Activated CD8-positive, alpha-beta memory T cell treated with anti-CD3 and anti-CD28 coated beads, Interleukin-2, amount 10 ng/mL, durations not matched to agents 7 days and 5 days (primary cell): ENCODE measurements at regions not wholly inside any gene's neighbourhood (a gene's known extent, or its start where the extent isn't known, plus 50 kb on each side); places are given as distances from the start of the nearest gene placed in this dataset.

Experiments used
- ATAC-seq: fragments of 150-1000 bp; cut with Tn5 transposase; one replicate; pipeline ENCODE4 v1.10.0; 2021; ENCODE audit warnings: moderate library complexity
- CTCF ChIA-PET: fragments of 350-600 bp; sonication (Branson Sonifier 250); formaldehyde crosslinking; loops from one replicate; lab custom pipeline; 2021; ENCODE audit warnings: antibody characterized with exemption; lab: Charles Lee
- DNase-seq: peaks from one replicate; pipeline ENCODE4 v3.0.0-alpha.2; 2020
- H3K27ac Mint-ChIP-seq: one replicate; pipeline ENCODE4 v1.8.0; 2021; ENCODE audit warnings: mild to moderate bottlenecking, mixed read lengths
- H3K27me3 Mint-ChIP-seq: one replicate; pipeline ENCODE4 v1.8.0; 2021; ENCODE audit warnings: mixed read lengths
- H3K36me3 Mint-ChIP-seq: one replicate; pipeline ENCODE4 v1.8.0; 2021; ENCODE audit warnings: mild to moderate bottlenecking, mixed read lengths
- H3K4me1 Mint-ChIP-seq: one replicate; pipeline ENCODE4 v1.8.0; 2021; ENCODE audit warnings: mixed read lengths
- H3K4me3 Mint-ChIP-seq: one replicate; pipeline ENCODE4 v1.8.0; 2021; ENCODE audit warnings: mild to moderate bottlenecking, moderate library complexity, mixed read lengths
- H3K9me3 Mint-ChIP-seq: one replicate; pipeline ENCODE4 v1.8.0; 2022; ENCODE audit warnings: low read depth, mixed read lengths

GRCh38 chr5:143660625-143661024, 151.3 kb upstream of the HMHB1 start:
- no peaks in the 10 kb centered on the region for H3K36me3 Mint-ChIP-seq
- no peak overlapping the region for H3K4me3 Mint-ChIP-seq

DNA sequence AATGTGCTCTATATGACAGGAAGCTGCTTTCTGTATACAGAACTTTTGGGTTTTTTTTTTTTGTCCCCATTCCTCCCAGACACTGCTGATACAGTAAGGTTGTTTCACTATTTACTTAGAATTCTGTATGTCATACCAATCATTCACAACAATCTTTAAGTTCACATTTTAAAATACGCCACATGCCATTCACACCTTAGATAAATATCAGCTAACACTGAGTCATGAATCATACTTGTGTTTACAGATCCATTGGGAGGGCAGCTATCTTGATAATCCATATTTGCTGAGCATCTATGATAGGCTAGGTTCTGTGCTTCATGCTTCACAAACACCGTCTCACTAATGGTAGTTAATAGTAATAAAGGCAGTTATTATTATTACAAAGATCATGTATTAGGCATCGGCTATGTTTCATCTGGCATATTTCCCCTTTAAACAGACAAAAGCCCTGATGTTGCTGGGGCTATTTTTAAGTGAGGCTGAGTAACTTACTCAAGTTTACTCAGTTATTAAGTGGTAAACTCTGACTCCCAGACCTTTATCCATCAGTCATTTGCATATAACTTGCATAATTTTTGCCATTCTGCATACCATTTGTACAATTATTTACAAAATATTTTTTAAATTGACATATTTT, 152.2 kb upstream of the HMHB1 start:
- ATAC-seq (no peak), DNase-seq (no peak)
- H3K27me3 Mint-ChIP-seq: no peaks in the 10 kb centered on the region
- H3K36me3 Mint-ChIP-seq: no peaks in the 10 kb centered on the region
- no peaks in the 10 kb centered on the region for H3K9me3 Mint-ChIP-seq
- no peaks in the 10 kb centered on the region for H3K4me1 Mint-ChIP-seq
- CTCF ChIA-PET: no interaction called here
- no peak overlapping the region for H3K27ac Mint-ChIP-seq
- H3K4me3 Mint-ChIP-seq: no peak overlapping the region

More at GRCh38 chr5:143660625-143661024, 151.3 kb upstream of the HMHB1 start:
- CTCF ChIA-PET: interaction anchor here (1.2 kb wide), 1 partner anchor 23 kb away, joined by 3 read pairs; no protein-coding TSS in a partner anchor
- no peaks in the 10 kb centered on the region for H3K9me3 Mint-ChIP-seq
- DNase-seq (no peak), ATAC-seq (no peak)
- no peaks in the 10 kb centered on the region for H3K27me3 Mint-ChIP-seq
- no peaks in the 10 kb centered on the region for H3K4me1 Mint-ChIP-seq
- no peak overlapping the region for H3K27ac Mint-ChIP-seq

GRCh38 chr5:143658956-143659355, 153.0 kb upstream of the HMHB1 start:
- DNase-seq (no peak), ATAC-seq (no peak)
- H3K27me3 Mint-ChIP-seq: no peaks in the 10 kb centered on the region
- no peak overlapping the region for H3K4me3 Mint-ChIP-seq
- CTCF ChIA-PET: no interaction called here
- H3K4me1 Mint-ChIP-seq: no peaks in the 10 kb centered on the region
- H3K36me3 Mint-ChIP-seq: no peaks in the 10 kb centered on the region
- H3K9me3 Mint-ChIP-seq: no peaks in the 10 kb centered on the region
- H3K27ac Mint-ChIP-seq: no peak overlapping the region

DNA sequence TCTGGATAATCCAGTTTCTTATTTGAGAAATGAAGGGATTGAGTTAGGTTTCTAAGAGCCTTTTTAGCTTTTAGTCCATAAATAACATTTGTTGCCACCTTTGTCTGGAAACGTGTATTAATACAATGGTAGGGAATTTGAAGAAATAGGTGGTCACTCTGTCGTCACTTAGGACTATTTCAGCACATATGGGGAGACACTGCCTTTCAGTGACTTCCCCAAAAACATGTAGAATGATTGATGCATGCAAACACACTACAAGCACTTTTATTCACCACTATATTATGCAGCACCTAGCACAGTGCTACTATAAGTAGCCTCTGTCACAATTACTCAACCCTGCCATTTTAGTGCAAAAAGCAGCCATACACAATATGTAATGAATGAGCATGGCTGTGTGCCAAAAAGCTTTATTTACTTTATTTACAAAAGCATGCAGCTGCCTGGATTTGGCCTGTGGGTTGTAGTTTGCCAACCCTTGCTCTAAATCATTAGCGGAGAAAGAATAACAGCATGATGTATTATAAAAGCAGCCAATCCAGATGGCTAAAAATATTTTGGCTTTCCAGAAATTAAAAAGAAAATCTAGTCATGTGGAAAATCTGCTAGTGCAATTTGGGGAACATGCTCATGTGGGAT, 154.2 kb upstream of the HMHB1 start:
- no peak for DNase-seq
- Mint-ChIP-seq H3K27ac (no peak overlapping the region), H3K36me3 (peaks cover 1% of the 10 kb centered on the region), H3K27me3 (no peaks in the 10 kb centered on the region), H3K9me3 (no peaks in the 10 kb centered on the region), H3K4me1 (peaks cover 5% of the 10 kb centered on the region), H3K4me3 (no peak overlapping the region)
- CTCF ChIA-PET: no interaction called here
- no peak for ATAC-seq

GRCh38 chr5:143653766-143654282, 158.1 kb upstream of the HMHB1 start:
- Mint-ChIP-seq H3K4me1 (peaks cover 16% of the 10 kb centered on the region), H3K36me3 (peaks cover 1% of the 10 kb centered on the region), H3K9me3 (no peaks in the 10 kb centered on the region), H3K27ac (no peak overlapping the region), H3K4me3 (no peak overlapping the region), H3K27me3 (no peaks in the 10 kb centered on the region)
- no peak for DNase-seq
- no peak for ATAC-seq
- CTCF ChIA-PET: interaction anchor here (1.3 kb wide), 1 partner anchor 171 kb away, joined by 3 read pairs; no protein-coding TSS in a partner anchor

GRCh38 chr5:143653256-143653655, 158.7 kb upstream of the HMHB1 start:
- Mint-ChIP-seq H3K4me1 (peaks cover 16% of the 10 kb centered on the region), H3K36me3 (peaks cover 1% of the 10 kb centered on the region), H3K27ac (no peak overlapping the region), H3K9me3 (no peaks in the 10 kb centered on the region), H3K27me3 (no peaks in the 10 kb centered on the region), H3K4me3 (no peak overlapping the region)
- peak; percentile 61 for ATAC-seq
- DNase-seq: no peak
- CTCF ChIA-PET: interaction anchor here (1.0 to 1.3 kb wide), 2 partner anchors 10 to 172 kb away, joined by 3 read pairs; no protein-coding TSS in a partner anchor

DNA sequence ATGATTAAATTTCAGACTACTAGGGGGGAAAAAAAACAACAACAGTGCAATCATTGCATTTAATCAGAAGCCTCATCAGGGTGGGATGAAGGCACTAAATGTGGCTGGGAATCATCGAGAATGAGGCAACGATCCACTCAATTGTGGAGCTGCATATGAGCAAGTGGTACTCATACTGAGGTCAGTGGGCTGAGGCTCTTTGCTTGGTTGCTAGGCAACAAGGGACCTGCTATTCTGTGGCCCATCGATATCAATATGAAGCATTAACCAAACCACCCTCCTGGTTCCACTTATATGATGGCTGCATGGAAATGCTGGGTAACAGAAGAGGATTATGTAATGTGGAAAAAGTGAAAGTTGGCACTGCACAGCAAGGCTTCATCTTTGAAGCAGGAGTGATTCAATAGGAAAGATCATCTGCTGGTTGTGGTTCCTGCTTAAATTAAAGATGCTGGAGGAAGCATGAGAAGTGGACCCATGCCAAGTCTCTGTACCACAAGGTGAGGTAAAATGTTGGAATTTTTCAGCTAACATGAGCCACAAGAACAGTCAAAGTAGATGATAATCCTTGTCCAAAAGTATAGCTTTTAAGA, 159.8 kb upstream of the HMHB1 start:
- ATAC-seq (peak; percentile 49), DNase-seq (peak; percentile 54)
- CTCF ChIA-PET: interaction anchor here (1.0 to 1.3 kb wide), 2 partner anchors 12 to 173 kb away, joined by 3 read pairs; no protein-coding TSS in a partner anchor
- no peaks in the 10 kb centered on the region for H3K9me3 Mint-ChIP-seq
- H3K27ac Mint-ChIP-seq: no peak overlapping the region
- no peaks in the 10 kb centered on the region for H3K27me3 Mint-ChIP-seq
- peaks cover 1% of the 10 kb centered on the region for H3K36me3 Mint-ChIP-seq
- peaks cover 16% of the 10 kb centered on the region for H3K4me1 Mint-ChIP-seq
- no peak overlapping the region for H3K4me3 Mint-ChIP-seq

GRCh38 chr5:143649937-143650621, 161.9 kb upstream of the HMHB1 start:
- CTCF ChIA-PET: no interaction called here
- Mint-ChIP-seq H3K9me3 (no peaks in the 10 kb centered on the region), H3K27ac (no peak overlapping the region), H3K36me3 (peaks cover 1% of the 10 kb centered on the region), H3K4me3 (no peak overlapping the region), H3K4me1 (peaks cover 16% of the 10 kb centered on the region), H3K27me3 (no peaks in the 10 kb centered on the region)
- DNase-seq (no peak), ATAC-seq (no peak)

- DNase-seq: no peak
- peaks cover 1% of the 10 kb centered on the region for H3K36me3 Mint-ChIP-seq
- CTCF ChIA-PET: no interaction called here
- peaks cover 16% of the 10 kb centered on the region for H3K4me1 Mint-ChIP-seq
- no peaks in the 10 kb centered on the region for H3K27me3 Mint-ChIP-seq
- H3K4me3 Mint-ChIP-seq: no peak overlapping the region
- no peak for ATAC-seq
- no peak overlapping the region for H3K27ac Mint-ChIP-seq
- H3K9me3 Mint-ChIP-seq: no peaks in the 10 kb centered on the region
These were observed 163.3 kb upstream of the HMHB1 start for GRCh38 chr5:143648696-143649095.

- peaks cover 6% of the 10 kb centered on the region for H3K4me1 Mint-ChIP-seq
- ATAC-seq: no peak
- H3K36me3 Mint-ChIP-seq: no peaks in the 10 kb centered on the region
- no peak for DNase-seq
- CTCF ChIA-PET: no interaction called here
- H3K4me3 Mint-ChIP-seq: no peak overlapping the region
- no peaks in the 10 kb centered on the region for H3K27me3 Mint-ChIP-seq
- no peak overlapping the region for H3K27ac Mint-ChIP-seq
- H3K9me3 Mint-ChIP-seq: no peaks in the 10 kb centered on the region
These were observed 165.0 kb upstream of the HMHB1 start for GRCh38 chr5:143646961-143647360.

DNA sequence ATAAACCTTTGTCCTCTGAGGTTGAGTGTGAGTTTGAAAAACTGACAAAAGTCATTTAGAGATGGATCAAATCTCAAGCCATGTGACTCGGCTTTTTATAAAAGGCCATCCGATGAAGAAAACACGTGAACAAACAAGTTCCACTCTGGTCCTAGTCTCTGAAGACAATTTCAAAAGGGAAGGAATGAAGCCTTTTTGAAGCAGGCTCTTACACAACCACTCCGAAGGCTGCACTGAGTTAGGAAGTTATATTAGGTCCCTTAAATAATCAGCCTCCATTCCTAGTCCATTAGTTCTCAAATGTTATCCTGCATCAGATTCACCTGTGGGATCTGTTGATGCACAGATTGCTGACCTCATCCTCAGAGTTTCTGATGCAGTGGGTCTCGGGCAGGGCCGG, 166.6 kb upstream of the HMHB1 start:
- H3K27ac Mint-ChIP-seq: no peak overlapping the region
- H3K36me3 Mint-ChIP-seq: no peaks in the 10 kb centered on the region
- DNase-seq (no peak), ATAC-seq (no peak)
- H3K4me3 Mint-ChIP-seq: no peak overlapping the region
- no peaks in the 10 kb centered on the region for H3K9me3 Mint-ChIP-seq
- CTCF ChIA-PET: interaction anchor here (0.5 kb wide), 1 partner anchor 721 kb away, joined by 3 read pairs; no protein-coding TSS in a partner anchor
- H3K27me3 Mint-ChIP-seq: no peaks in the 10 kb centered on the region
- H3K4me1 Mint-ChIP-seq: peaks cover 2% of the 10 kb centered on the region

GRCh38 chr5:143644727-143645126, 167.2 kb upstream of the HMHB1 start:
- H3K27me3 Mint-ChIP-seq: no peaks in the 10 kb centered on the region
- CTCF ChIA-PET: interaction anchor here (0.5 kb wide), 1 partner anchor 721 kb away, joined by 3 read pairs; no protein-coding TSS in a partner anchor

DNA sequence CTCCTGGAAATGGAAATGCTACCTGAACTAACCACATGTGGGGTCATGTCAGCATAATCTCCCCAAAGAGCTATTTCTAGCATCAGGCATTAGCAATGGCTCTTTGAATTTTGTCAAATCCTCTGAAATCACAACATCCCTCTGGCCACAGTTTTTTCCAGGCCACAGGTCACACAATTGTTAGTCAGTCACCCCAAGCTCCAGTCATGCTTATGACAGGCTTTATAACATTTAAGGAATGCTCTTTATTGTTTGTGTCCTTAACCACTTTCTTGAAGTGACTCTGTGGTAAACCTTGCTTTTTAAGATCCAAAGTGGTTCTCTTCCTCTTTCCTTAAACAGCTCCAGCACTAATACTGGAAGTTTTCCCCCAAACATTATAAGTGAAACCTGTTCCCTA, 169.2 kb upstream of the HMHB1 start:
- CTCF ChIA-PET: no interaction called here
- ATAC-seq (no peak), DNase-seq (no peak)
- H3K9me3 Mint-ChIP-seq: no peaks in the 10 kb centered on the region
- no peaks in the 10 kb centered on the region for H3K36me3 Mint-ChIP-seq
- no peak overlapping the region for H3K4me3 Mint-ChIP-seq
- no peaks in the 10 kb centered on the region for H3K4me1 Mint-ChIP-seq
- H3K27me3 Mint-ChIP-seq: no peaks in the 10 kb centered on the region
- no peak overlapping the region for H3K27ac Mint-ChIP-seq

More at GRCh38 chr5:143644727-143645126, 167.2 kb upstream of the HMHB1 start:
- Mint-ChIP-seq H3K9me3 (no peaks in the 10 kb centered on the region), H3K36me3 (no peaks in the 10 kb centered on the region), H3K4me3 (no peak overlapping the region), H3K27ac (no peak overlapping the region), H3K4me1 (no peaks in the 10 kb centered on the region)
- no peak for ATAC-seq
- no peak for DNase-seq
